Uterus (tissue), 2 donors: ENCODE measurements at regions not wholly inside any gene's neighbourhood (a gene's known extent, or its start where the extent isn't known, plus 50 kb on each side); places are given as distances from the start of the nearest gene placed in this dataset.

Experiments used
- CTCF ChIP-seq, 4 experiments: fragments of 200-600 bp in 2 of 4; fragments of 450-650 bp in 2 of 4; sonication (generic) in 2 of 4; IDR thresholded peaks; one replicate each; pipeline ENCODE4 v1.5.1; 2016 to 2019; ENCODE audit warnings: antibody characterized with exemption in 4 of 4, mild to moderate bottlenecking in 2 of 4, moderate library complexity in 1 of 4
- POLR2A ChIP-seq, 2 donors: fragments of 450-650 bp; IDR thresholded peaks; one replicate each; pipeline ENCODE4 v1.6.1; 2016; ENCODE audit warnings: antibody characterized with exemption in 2 of 2, mild to moderate bottlenecking in 1 of 2, moderate library complexity in 1 of 2

GRCh38 chr2:242047963-242048362, 178.4 kb downstream of the RTP5 start:
- TF ChIP-seq CTCF (IDR thresholded peaks at IDR 0.05) (no peak), POLR2A (IDR thresholded peaks at IDR 0.05) (no peak)
